ENCODE measurements at regions not wholly inside any gene's neighbourhood (a gene's known extent, or its start where the extent isn't known, plus 50 kb on each side); places are given as distances from the start of the nearest gene placed in this dataset.

- DNase-seq (ENCODE audit: insufficient read length, low spot score) (no peak), FAIRE-seq (no peak)
- TF ChIP-seq, protein P1, sequence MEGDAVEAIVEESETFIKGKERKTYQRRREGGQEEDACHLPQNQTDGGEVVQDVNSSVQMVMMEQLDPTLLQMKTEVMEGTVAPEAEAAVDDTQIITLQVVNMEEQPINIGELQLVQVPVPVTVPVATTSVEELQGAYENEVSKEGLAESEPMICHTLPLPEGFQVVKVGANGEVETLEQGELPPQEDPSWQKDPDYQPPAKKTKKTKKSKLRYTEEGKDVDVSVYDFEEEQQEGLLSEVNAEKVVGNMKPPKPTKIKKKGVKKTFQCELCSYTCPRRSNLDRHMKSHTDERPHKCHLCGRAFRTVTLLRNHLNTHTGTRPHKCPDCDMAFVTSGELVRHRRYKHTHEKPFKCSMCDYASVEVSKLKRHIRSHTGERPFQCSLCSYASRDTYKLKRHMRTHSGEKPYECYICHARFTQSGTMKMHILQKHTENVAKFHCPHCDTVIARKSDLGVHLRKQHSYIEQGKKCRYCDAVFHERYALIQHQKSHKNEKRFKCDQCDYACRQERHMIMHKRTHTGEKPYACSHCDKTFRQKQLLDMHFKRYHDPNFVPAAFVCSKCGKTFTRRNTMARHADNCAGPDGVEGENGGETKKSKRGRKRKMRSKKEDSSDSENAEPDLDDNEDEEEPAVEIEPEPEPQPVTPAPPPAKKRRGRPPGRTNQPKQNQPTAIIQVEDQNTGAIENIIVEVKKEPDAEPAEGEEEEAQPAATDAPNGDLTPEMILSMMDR (IDR thresholded peaks at IDR 0.05; ENCODE audit: insufficient read depth, missing control alignments): no peak
These were observed 86.3 kb downstream of the KCNRG start for GRCh38 chr13:50101590-50101989.

DNA sequence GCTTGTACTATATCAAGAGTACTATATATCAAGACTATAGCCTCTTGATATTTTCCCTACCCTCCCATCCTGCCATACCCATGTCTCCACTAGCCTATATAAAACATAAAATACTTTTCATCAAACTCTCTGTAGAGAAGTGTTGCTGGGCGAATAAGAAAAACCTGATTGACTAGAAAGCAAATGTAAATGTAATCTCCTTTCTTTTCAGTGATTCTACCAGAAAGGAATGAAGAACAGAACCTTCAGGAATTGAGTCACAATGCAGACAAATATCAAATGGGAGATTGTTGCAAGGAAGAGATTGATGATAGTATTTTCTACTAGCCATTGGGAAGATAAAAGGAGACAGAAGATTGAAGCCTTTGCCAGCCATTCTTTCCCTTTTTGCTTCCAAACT is 89.2 kb downstream of the KCNRG start:
- no peak for DNase-seq (ENCODE audit: insufficient read length, low spot score)
- FAIRE-seq: no peak
- TF ChIP-seq, protein P1 (IDR thresholded peaks at IDR 0.05; ENCODE audit: insufficient read depth, missing control alignments): no peak

DNA sequence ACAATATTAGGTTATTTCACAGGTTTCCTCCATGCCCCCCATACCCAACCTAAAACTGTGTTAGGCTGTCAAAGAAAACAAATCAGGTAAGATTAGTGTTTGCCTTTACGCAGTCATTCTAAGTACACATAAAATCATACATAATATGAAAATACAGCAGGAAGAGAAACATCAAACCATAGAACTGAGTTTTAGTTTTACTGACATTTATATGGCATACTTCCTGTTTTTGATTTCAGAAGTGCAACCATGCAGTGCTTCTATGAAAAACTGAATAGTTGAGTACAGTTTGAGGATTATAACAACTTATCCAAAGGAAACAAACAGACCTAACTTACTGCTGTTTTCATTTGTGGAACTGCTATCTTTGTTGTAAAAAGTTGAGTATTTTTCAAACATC is 91.3 kb downstream of the KCNRG start:
- FAIRE-seq: no peak
- DNase-seq (ENCODE audit: insufficient read length, low spot score): no peak
- TF ChIP-seq, protein P1 (IDR thresholded peaks at IDR 0.05; ENCODE audit: insufficient read depth, missing control alignments): no peak

DNA sequence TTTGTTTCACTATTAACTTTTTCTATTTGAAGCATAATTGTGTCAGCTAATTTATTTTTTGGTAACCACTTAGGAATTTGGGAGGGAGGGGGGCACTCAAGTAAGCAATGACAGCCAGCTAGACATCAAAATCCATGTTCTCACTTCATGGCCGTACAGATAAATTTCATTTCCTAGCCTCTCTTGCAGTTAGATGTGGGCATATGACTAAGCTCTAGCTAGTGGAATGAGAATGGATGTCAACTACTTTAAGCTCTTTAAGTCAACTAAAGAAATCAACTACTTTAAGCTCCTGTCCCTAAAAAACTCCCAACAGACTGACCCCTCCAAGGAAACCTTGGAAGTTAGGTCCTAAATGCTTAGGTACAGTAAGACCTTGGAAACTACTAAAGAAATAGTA is 92.0 kb downstream of the KCNRG start:
- TF ChIP-seq, protein P1 (IDR thresholded peaks at IDR 0.05; ENCODE audit: insufficient read depth, missing control alignments): no peak
- DNase-seq (ENCODE audit: insufficient read length, low spot score): no peak
- no peak for FAIRE-seq

- DNase-seq (ENCODE audit: insufficient read length, low spot score) (no peak), FAIRE-seq (peak; percentile 51)
- TF ChIP-seq, protein P1 (IDR thresholded peaks at IDR 0.05; ENCODE audit: insufficient read depth, missing control alignments): no peak
These were observed 99.7 kb downstream of the KCNRG start for GRCh38 chr13:50114961-50115360.

DNA sequence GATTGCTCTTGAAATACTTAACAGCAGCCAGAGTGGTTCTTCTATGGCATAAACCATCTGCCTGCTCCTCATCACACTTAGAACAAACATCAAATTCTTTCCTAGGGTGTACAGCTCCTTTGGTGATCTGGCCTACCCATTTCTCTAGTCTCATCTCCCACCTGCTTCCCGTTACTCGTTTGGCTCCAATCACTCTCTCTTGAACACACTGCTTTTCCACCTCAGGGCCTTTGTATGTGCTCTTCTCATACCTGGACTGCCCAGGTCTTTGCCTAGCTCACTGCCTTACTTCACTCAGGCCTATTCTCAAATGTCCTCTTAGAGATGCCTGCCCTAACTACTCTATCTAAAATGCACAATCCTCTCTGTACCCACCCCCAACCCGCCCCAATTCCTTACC is 100.5 kb downstream of the KCNRG start:
- TF ChIP-seq, protein P1 (IDR thresholded peaks at IDR 0.05; ENCODE audit: insufficient read depth, missing control alignments): no peak
- DNase-seq (ENCODE audit: insufficient read length, low spot score) (no peak), FAIRE-seq (no peak)

GRCh38 chr13:50116430-50116973 is 101.3 kb downstream of the KCNRG start:
- FAIRE-seq (no peak), DNase-seq (ENCODE audit: insufficient read length, low spot score) (no peak)
- TF ChIP-seq, protein P1 (IDR thresholded peaks at IDR 0.05; ENCODE audit: insufficient read depth, missing control alignments): no peak

All from D721Med (cell line).